Nephron progenitor cell (in vitro differentiated cells): ENCODE measurements at regions not wholly inside any gene's neighbourhood (a gene's known extent, or its start where the extent isn't known, plus 50 kb on each side); places are given as distances from the start of the nearest gene placed in this dataset.

Source experiments
- DNase-seq: peaks from one replicate; pipeline ENCODE4 v3.0.0; 2021
- H3K27ac Mint-ChIP-seq: 2 replicates; pipeline ENCODE4 v1.8.0; 2021; ENCODE audit warnings: mild to moderate bottlenecking, moderate library complexity, mixed read lengths
- H3K27me3 Mint-ChIP-seq: 2 replicates; pipeline ENCODE4 v1.8.0; 2021; ENCODE audit warnings: mild to moderate bottlenecking, low read depth, mixed read lengths; ENCODE audit not compliant: poor library complexity
- H3K36me3 Mint-ChIP-seq: 2 replicates; pipeline ENCODE4 v1.8.0; 2021; ENCODE audit warnings: low read depth, mixed read lengths
- H3K4me1 Mint-ChIP-seq: 2 replicates; pipeline ENCODE4 v1.8.0; 2021; ENCODE audit warnings: mixed read lengths
- H3K4me3 Mint-ChIP-seq: 2 replicates; pipeline ENCODE4 v1.8.0; 2021; ENCODE audit warnings: mild to moderate bottlenecking, moderate library complexity, mixed read lengths
- H3K9me3 Mint-ChIP-seq: 2 replicates; pipeline ENCODE4 v1.8.0; 2021; ENCODE audit warnings: mild to moderate bottlenecking, moderate library complexity, mixed read lengths
- CTCF ChIP-seq: fragments of 200-600 bp; sonication (generic); IDR thresholded peaks from 2 replicates; pipeline ENCODE4 v1.5.0; 2021; ENCODE audit warnings: antibody characterized with exemption

GRCh38 chr5:19297934-19298333 lies 690.1 kb downstream of the CDH18 start:
- Mint-ChIP-seq H3K9me3 (no peaks in the 10 kb centered on the region), H3K36me3 (no peaks in the 10 kb centered on the region), H3K27me3 (no peaks in the 10 kb centered on the region), H3K27ac (no peak overlapping the region), H3K4me1 (no peaks in the 10 kb centered on the region), H3K4me3 (no peak overlapping the region)
- no peak for TF ChIP-seq CTCF
- no peak for DNase-seq

DNA sequence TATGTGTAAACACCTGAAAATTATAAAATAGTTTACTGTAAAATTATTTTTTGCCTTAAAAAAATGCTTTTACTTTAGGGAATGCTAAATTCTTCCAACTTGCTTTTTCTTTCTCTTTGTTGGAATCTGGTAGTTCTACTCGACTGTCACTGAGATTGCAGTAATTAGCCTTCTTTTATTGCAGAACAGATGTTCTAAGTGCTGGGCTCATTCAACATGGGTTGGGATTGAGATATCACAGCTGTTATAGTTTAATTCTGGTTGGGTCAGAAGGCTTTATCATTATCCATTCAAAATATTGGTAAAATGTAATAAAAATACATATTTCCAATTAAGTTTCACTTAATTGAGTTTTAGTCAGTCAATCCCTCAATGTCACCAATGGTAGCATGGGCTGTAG lies 686.7 kb downstream of the CDH18 start:
- Mint-ChIP-seq H3K27me3 (no peaks in the 10 kb centered on the region), H3K4me3 (no peak overlapping the region), H3K4me1 (no peaks in the 10 kb centered on the region), H3K36me3 (no peaks in the 10 kb centered on the region), H3K9me3 (peaks cover 4% of the 10 kb centered on the region), H3K27ac (no peak overlapping the region)
- TF ChIP-seq CTCF, result no peak
- no peak for DNase-seq

DNA sequence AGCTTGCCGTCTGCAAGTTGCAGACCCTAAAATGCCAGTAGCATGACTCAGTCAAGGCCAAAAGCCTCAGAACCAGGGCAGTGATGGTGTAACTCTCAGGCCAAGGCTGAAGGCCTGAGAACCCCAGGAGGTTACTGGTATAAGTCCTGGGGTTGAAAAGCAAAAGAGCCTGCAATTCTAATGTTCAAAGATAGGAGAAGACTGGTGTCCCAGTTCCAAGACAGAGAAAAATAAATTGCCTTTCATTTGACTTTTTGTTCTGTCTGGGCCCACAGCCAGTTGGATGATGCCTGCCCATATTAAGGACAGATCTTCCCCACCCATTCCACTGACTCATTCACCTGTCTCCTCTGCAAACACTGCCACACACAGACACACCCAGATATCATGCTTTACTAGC lies 673.2 kb downstream of the CDH18 start:
- H3K27ac Mint-ChIP-seq, result no peak overlapping the region
- no peaks in the 10 kb centered on the region for H3K9me3 Mint-ChIP-seq
- no peak overlapping the region for H3K4me3 Mint-ChIP-seq
- H3K4me1 Mint-ChIP-seq, result no peaks in the 10 kb centered on the region
- H3K36me3 Mint-ChIP-seq, result no peaks in the 10 kb centered on the region
- no peaks in the 10 kb centered on the region for H3K27me3 Mint-ChIP-seq
- no peak for TF ChIP-seq CTCF
- DNase-seq, result no peak

DNA sequence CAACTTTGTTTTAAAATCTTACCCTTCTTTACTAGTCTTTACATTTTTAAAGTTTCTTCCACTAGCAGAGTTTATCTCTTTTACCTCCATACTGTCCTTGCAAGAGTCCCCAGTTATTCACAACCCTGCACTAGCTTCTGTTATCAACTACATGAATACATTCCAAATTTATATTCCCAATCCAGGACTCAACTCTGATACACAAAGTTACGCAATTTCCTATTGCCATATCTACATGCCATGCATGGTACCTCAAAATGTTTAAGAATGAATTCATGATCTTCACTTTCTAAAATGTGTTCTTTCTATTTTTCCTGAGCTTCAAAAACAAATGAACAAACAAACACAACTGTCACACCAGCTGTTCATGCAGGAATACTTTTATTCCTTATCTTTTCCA lies 668.7 kb downstream of the CDH18 start:
- no peak for TF ChIP-seq CTCF
- Mint-ChIP-seq H3K27ac (no peak overlapping the region), H3K36me3 (no peaks in the 10 kb centered on the region), H3K4me3 (no peak overlapping the region), H3K4me1 (no peaks in the 10 kb centered on the region), H3K9me3 (no peaks in the 10 kb centered on the region), H3K27me3 (no peaks in the 10 kb centered on the region)
- DNase-seq, result no peak

- TF ChIP-seq CTCF, result no peak
- Mint-ChIP-seq H3K27ac (peak overlapping the region; percentile 14), H3K36me3 (no peaks in the 10 kb centered on the region), H3K4me1 (no peaks in the 10 kb centered on the region), H3K27me3 (peaks cover 3% of the 10 kb centered on the region), H3K9me3 (no peaks in the 10 kb centered on the region), H3K4me3 (no peak overlapping the region)
- DNase-seq, result no peak
Measured at GRCh38 chr5:19322716-19323485, 665.1 kb downstream of the CDH18 start.

DNA sequence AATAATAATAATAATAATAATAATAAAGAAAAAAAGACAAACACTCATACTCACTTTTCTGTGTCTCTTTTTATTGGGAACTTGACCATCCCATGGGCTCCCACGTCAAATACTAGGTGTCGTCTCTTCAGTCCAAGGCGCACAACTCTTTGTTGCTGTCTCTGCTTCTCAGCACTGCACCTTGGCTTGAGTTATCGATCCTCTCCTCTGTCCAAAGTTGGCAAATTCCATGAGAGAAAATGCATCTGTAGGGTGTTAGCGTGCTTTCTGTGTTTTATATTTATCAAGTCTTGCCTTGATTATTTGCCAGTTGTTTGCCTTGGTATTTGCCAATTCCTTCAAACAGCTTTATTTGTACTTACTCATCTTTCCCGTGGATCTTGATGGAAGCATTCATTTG lies 653.7 kb downstream of the CDH18 start:
- Mint-ChIP-seq H3K27me3 (no peaks in the 10 kb centered on the region), H3K27ac (no peak overlapping the region), H3K9me3 (peaks cover 12% of the 10 kb centered on the region), H3K4me1 (no peaks in the 10 kb centered on the region), H3K4me3 (no peak overlapping the region), H3K36me3 (no peaks in the 10 kb centered on the region)
- no peak for TF ChIP-seq CTCF
- no peak for DNase-seq
